WTC11 (cell line): ENCODE measurements at regions not wholly inside any gene's neighbourhood (a gene's known extent, or its start where the extent isn't known, plus 50 kb on each side); places are given as distances from the start of the nearest gene placed in this dataset.

Experiments
- ATAC-seq: fragments of 200-7000 bp; cut with Tn5 transposase; 2 replicates; pipeline ENCODE4 v1.10.0; 2021; ENCODE audit warnings: mild to moderate bottlenecking, moderate library complexity
- CTCF ChIA-PET: fragments of 300-600 bp; sonication (Branson Sonifier 250); formaldehyde crosslinking; loops from one replicate; lab custom pipeline; 2021; ENCODE audit warnings: antibody characterized with exemption; lab: Charles Lee
- POLR2A ChIA-PET: fragments of 350-600 bp; sonication (Branson Sonifier 250); formaldehyde crosslinking; loops from one replicate; lab custom pipeline; 2021; ENCODE audit warnings: antibody characterized with exemption; lab: Charles Lee
- DNase-seq: peaks from one replicate; pipeline ENCODE4 v3.0.0; 2021; ENCODE audit warnings: low spot score
- H3K27ac Mint-ChIP-seq: 2 replicates; pipeline ENCODE4 v1.8.0; 2021; ENCODE audit warnings: mixed read lengths
- H3K27me3 Mint-ChIP-seq: 2 replicates; pipeline ENCODE4 v1.8.0; 2021; ENCODE audit warnings: low read depth, mild to moderate bottlenecking, moderate library complexity, mixed read lengths
- H3K36me3 Mint-ChIP-seq: 2 replicates; pipeline ENCODE4 v1.8.0; 2021; ENCODE audit warnings: mixed read lengths
- H3K4me1 Mint-ChIP-seq: 2 replicates; pipeline ENCODE4 v1.8.0; 2022; ENCODE audit warnings: mixed read lengths
- H3K4me3 Mint-ChIP-seq: 2 replicates; pipeline ENCODE4 v1.8.0; 2021; ENCODE audit warnings: mild to moderate bottlenecking, moderate library complexity, mixed read lengths
- H3K9me3 Mint-ChIP-seq: 2 replicates; pipeline ENCODE4 v1.8.0; 2021; ENCODE audit warnings: mixed read lengths
- ATF1 ChIP-seq: sonication (generic); formaldehyde crosslinking; IDR thresholded peaks from 2 replicates; pipeline ENCODE4 v1.8.1; 2023; ENCODE audit warnings: mild to moderate bottlenecking, moderate library complexity, missing genetic modification reagents
- CTCF ChIP-seq: fragments of 200-600 bp; IDR thresholded peaks from 2 replicates; pipeline ENCODE4 v1.8.0; 2022; ENCODE audit warnings: antibody characterized with exemption
- E2F4 ChIP-seq: sonication (generic); formaldehyde crosslinking; IDR thresholded peaks from 2 replicates; pipeline ENCODE4 v1.8.1; 2022; ENCODE audit warnings: low read depth, mild to moderate bottlenecking, moderate library complexity, missing genetic modification reagents, borderline replicate concordance
- IRF1 ChIP-seq: sonication (generic); formaldehyde crosslinking; IDR thresholded peaks from 2 replicates; pipeline ENCODE4 v1.8.0; 2023; ENCODE audit warnings: missing genetic modification reagents
- PRDM15 ChIP-seq: sonication (generic); formaldehyde crosslinking; IDR thresholded peaks from 2 replicates; pipeline ENCODE4 v1.8.0; 2022; ENCODE audit warnings: missing genetic modification reagents
- SMAD3 ChIP-seq: sonication (generic); formaldehyde crosslinking; IDR thresholded peaks from 2 replicates; pipeline ENCODE4 v1.8.0; 2022; ENCODE audit warnings: missing genetic modification reagents, mild to moderate bottlenecking, borderline replicate concordance
- SOX15 ChIP-seq: fragments of 250-450 bp; sonication (Bioruptor Pico); IDR thresholded peaks from 2 replicates; pipeline ENCODE4 v1.9.0; 2021; ENCODE audit warnings: mild to moderate bottlenecking
- ZNF138 ChIP-seq: sonication (generic); formaldehyde crosslinking; conservative IDR thresholded peaks from 2 replicates; pipeline ENCODE4 v1.8.1; 2022; ENCODE audit warnings: mild to moderate bottlenecking, moderate library complexity, missing genetic modification reagents
- ZNF416 ChIP-seq: fragments of 250-450 bp; sonication (Bioruptor Pico); IDR thresholded peaks from 2 replicates; pipeline ENCODE4 v1.9.0; 2021; ENCODE audit warnings: mild to moderate bottlenecking, inconsistent platforms
- ZNF532 ChIP-seq: fragments of 250-450 bp; sonication (Bioruptor Pico); IDR thresholded peaks from 2 replicates; pipeline ENCODE4 v1.9.0; 2021; ENCODE audit warnings: mild to moderate bottlenecking, borderline replicate concordance
- TF ChIP-seq, protein P1 (sequence below): sonication (generic); formaldehyde crosslinking; IDR thresholded peaks from 2 replicates; pipeline ENCODE4 v1.8.0; 2023; ENCODE audit warnings: missing genetic modification reagents, mild to moderate bottlenecking, borderline replicate concordance
- TF ChIP-seq, protein P2 (sequence below): fragments of 250-450 bp; sonication (Bioruptor Pico); IDR thresholded peaks from 2 replicates; pipeline ENCODE4 v1.8.0; 2021; ENCODE audit warnings: mild to moderate bottlenecking

DNA sequence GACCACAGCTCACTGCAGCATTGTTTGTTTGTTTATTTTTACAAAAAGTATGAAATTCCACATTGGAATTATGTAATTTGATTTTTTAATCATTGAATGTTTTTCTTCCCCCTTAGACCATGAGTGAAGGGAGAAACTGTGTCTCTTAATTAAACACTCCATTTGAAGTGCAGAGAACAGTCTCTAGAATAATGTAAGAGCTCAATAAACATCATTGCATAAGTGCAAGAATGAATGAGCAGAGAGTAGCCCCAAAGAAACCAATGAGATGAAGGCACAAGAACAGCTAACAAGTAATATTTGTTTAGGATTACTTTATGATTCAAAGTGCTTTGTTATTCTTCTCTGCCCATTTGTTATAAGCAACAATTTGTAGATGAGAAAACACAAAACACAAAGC lies 921.3 kb upstream of the LCORL start:
- TF ChIP-seq SOX15 (CRISPR knock-in tag) = no peak
- TF ChIP-seq, protein P1, sequence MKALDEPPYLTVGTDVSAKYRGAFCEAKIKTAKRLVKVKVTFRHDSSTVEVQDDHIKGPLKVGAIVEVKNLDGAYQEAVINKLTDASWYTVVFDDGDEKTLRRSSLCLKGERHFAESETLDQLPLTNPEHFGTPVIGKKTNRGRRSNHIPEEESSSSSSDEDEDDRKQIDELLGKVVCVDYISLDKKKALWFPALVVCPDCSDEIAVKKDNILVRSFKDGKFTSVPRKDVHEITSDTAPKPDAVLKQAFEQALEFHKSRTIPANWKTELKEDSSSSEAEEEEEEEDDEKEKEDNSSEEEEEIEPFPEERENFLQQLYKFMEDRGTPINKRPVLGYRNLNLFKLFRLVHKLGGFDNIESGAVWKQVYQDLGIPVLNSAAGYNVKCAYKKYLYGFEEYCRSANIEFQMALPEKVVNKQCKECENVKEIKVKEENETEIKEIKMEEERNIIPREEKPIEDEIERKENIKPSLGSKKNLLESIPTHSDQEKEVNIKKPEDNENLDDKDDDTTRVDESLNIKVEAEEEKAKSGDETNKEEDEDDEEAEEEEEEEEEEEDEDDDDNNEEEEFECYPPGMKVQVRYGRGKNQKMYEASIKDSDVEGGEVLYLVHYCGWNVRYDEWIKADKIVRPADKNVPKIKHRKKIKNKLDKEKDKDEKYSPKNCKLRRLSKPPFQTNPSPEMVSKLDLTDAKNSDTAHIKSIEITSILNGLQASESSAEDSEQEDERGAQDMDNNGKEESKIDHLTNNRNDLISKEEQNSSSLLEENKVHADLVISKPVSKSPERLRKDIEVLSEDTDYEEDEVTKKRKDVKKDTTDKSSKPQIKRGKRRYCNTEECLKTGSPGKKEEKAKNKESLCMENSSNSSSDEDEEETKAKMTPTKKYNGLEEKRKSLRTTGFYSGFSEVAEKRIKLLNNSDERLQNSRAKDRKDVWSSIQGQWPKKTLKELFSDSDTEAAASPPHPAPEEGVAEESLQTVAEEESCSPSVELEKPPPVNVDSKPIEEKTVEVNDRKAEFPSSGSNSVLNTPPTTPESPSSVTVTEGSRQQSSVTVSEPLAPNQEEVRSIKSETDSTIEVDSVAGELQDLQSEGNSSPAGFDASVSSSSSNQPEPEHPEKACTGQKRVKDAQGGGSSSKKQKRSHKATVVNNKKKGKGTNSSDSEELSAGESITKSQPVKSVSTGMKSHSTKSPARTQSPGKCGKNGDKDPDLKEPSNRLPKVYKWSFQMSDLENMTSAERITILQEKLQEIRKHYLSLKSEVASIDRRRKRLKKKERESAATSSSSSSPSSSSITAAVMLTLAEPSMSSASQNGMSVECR (CRISPR knock-in tag) = no peak
- H3K9me3 Mint-ChIP-seq = peaks cover 11% of the 10 kb centered on the region
- H3K4me1 Mint-ChIP-seq = peaks cover 6% of the 10 kb centered on the region
- H3K4me3 Mint-ChIP-seq = no peak overlapping the region
- CTCF ChIA-PET = no interaction called here
- no peaks in the 10 kb centered on the region; the same call in 1 of the 2 replicates for H3K36me3 Mint-ChIP-seq
- H3K27me3 Mint-ChIP-seq = no peaks in the 10 kb centered on the region; the same call in 1 of the 2 replicates
- DNase-seq = no peak
- ATAC-seq = no peak
- no peak overlapping the region for H3K27ac Mint-ChIP-seq
- POLR2A ChIA-PET = no interaction called here

GRCh38 chr4:18938343-18939099 lies 917.0 kb upstream of the LCORL start:
- Mint-ChIP-seq H3K4me1 (peaks cover 30% of the 10 kb centered on the region), H3K9me3 (peaks cover 10% of the 10 kb centered on the region)
- CTCF ChIA-PET = no interaction called here
- TF ChIP-seq ATF1 (CRISPR knock-in tag) (no peak), E2F4 (CRISPR knock-in tag) (no peak), ZNF138 (CRISPR knock-in tag) (no peak)
- TF ChIP-seq, all 79 proteins: peak for 0
- ATAC-seq = no peak
- POLR2A ChIA-PET = no interaction called here
- H3K27ac Mint-ChIP-seq = no peak overlapping the region
- no peaks in the 10 kb centered on the region for H3K36me3 Mint-ChIP-seq
- no peaks in the 10 kb centered on the region; the same call in 1 of the 2 replicates for H3K27me3 Mint-ChIP-seq
- DNase-seq = no peak
- no peak overlapping the region for H3K4me3 Mint-ChIP-seq

DNA sequence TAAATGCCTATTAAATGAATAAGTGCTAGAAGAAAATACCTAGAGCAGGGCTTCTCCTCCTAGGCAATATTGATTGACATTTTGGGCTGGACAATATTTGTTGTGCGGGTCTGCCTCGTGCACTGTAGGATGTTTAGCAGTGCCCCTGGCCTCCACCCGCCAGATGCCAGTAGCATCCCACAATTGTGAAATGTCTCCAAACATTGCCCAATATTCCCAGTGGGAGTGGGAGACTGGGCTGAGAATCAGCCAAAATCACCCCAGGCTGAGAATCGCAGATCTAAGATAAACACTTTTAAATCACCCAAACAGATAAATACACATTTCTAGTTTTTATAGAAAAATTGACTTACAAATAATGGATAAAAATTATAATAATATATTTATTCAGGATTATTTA lies 916.2 kb upstream of the LCORL start:
- H3K4me1 Mint-ChIP-seq = peaks cover 31% of the 10 kb centered on the region
- POLR2A ChIA-PET = no interaction called here
- no peak for ATAC-seq
- TF ChIP-seq PRDM15 (CRISPR knock-in tag) (no peak), IRF1 (CRISPR knock-in tag) (no peak), ATF1 (CRISPR knock-in tag) (no peak), SMAD3 (CRISPR knock-in tag) (no peak), ZNF532 (no peak), ZNF416 (no peak), CTCF (no peak)
- TF ChIP-seq, protein P2, sequence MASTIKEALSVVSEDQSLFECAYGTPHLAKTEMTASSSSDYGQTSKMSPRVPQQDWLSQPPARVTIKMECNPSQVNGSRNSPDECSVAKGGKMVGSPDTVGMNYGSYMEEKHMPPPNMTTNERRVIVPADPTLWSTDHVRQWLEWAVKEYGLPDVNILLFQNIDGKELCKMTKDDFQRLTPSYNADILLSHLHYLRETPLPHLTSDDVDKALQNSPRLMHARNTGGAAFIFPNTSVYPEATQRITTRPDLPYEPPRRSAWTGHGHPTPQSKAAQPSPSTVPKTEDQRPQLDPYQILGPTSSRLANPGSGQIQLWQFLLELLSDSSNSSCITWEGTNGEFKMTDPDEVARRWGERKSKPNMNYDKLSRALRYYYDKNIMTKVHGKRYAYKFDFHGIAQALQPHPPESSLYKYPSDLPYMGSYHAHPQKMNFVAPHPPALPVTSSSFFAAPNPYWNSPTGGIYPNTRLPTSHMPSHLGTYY (CRISPR knock-in tag) = no peak

More for the DNA sequence above, 916.2 kb upstream of the LCORL start:
- Mint-ChIP-seq H3K36me3 (no peaks in the 10 kb centered on the region), H3K27me3 (no peaks in the 10 kb centered on the region; the same call in 1 of the 2 replicates), H3K9me3 (peaks cover 10% of the 10 kb centered on the region), H3K27ac (no peak overlapping the region), H3K4me3 (no peak overlapping the region)
- DNase-seq = no peak
- CTCF ChIA-PET = no interaction called here
